Amniotic epithelial cell (primary cell): ENCODE measurements at regions not wholly inside any gene's neighbourhood (a gene's known extent, or its start where the extent isn't known, plus 50 kb on each side); places are given as distances from the start of the nearest gene placed in this dataset.

Experiments
- DNase-seq: peaks from one replicate; pipeline ENCODE4 v3.0.0-alpha.2; 2010; ENCODE audit warnings: low read depth

GRCh38 chr5:92496545-92496944, 1084.5 kb downstream of the NR2F1-AS1 start:
- no peak for DNase-seq

- DNase-seq, result no peak
Measured at GRCh38 chr5:92494508-92494907, 1086.5 kb downstream of the NR2F1-AS1 start.

GRCh38 chr5:92492908-92493307, 1088.1 kb downstream of the NR2F1-AS1 start:
- DNase-seq, result peak; percentile 82

GRCh38 chr5:92484484-92484883, 1096.5 kb downstream of the NR2F1-AS1 start:
- no peak for DNase-seq

- no peak for DNase-seq
Measured at GRCh38 chr5:92472981-92473566, 1090.0 kb upstream of the ARRDC3 start.

GRCh38 chr5:92471861-92472260, 1088.7 kb upstream of the ARRDC3 start:
- DNase-seq, result no peak

GRCh38 chr5:92470770-92471169, 1087.7 kb upstream of the ARRDC3 start:
- no peak for DNase-seq

GRCh38 chr5:92468295-92468694, 1085.2 kb upstream of the ARRDC3 start:
- no peak for DNase-seq

- no peak for DNase-seq
Measured at GRCh38 chr5:92467695-92468094, 1084.6 kb upstream of the ARRDC3 start.

- no peak for DNase-seq
Measured at GRCh38 chr5:92460505-92460904, 1077.4 kb upstream of the ARRDC3 start.

GRCh38 chr5:92459654-92460053, 1076.5 kb upstream of the ARRDC3 start:
- DNase-seq, result no peak

GRCh38 chr5:92455011-92455410, 1071.9 kb upstream of the ARRDC3 start:
- DNase-seq, result no peak

- DNase-seq, result no peak
Measured at GRCh38 chr5:92444888-92445287, 1061.8 kb upstream of the ARRDC3 start.

GRCh38 chr5:92435781-92436180, 1052.7 kb upstream of the ARRDC3 start:
- no peak for DNase-seq

- no peak for DNase-seq
Measured at GRCh38 chr5:92429646-92430045, 1046.5 kb upstream of the ARRDC3 start.

- DNase-seq, result no peak
Measured at GRCh38 chr5:92428415-92428814, 1045.3 kb upstream of the ARRDC3 start.

- no peak for DNase-seq
Measured at GRCh38 chr5:92424785-92425426, 1041.8 kb upstream of the ARRDC3 start.

- DNase-seq, result peak; percentile 24
Measured at GRCh38 chr5:92421942-92422341, 1038.8 kb upstream of the ARRDC3 start.

- no peak for DNase-seq
Measured at GRCh38 chr5:92421196-92421595, 1038.1 kb upstream of the ARRDC3 start.

GRCh38 chr5:92419261-92419660, 1036.1 kb upstream of the ARRDC3 start:
- no peak for DNase-seq

GRCh38 chr5:92418341-92418740, 1035.2 kb upstream of the ARRDC3 start:
- no peak for DNase-seq

GRCh38 chr5:92409134-92409533, 1026.0 kb upstream of the ARRDC3 start:
- peak; percentile 12 for DNase-seq

GRCh38 chr5:92402956-92403702, 1020.0 kb upstream of the ARRDC3 start:
- DNase-seq, result no peak
